H1 (cell line): ENCODE measurements at regions not wholly inside any gene's neighbourhood (a gene's known extent, or its start where the extent isn't known, plus 50 kb on each side); places are given as distances from the start of the nearest gene placed in this dataset.
A peak's percentile ranks its signal among the peaks of the same experiment; 100 is the strongest.

Experiments
- CTCF ChIA-PET: fragments of 300-600 bp; sonication (Branson Sonifier 250); formaldehyde crosslinking; loops from one replicate; lab custom pipeline; 2021; ENCODE audit not compliant: partially characterized antibody; lab: Charles Lee
- POLR2A ChIA-PET: fragments of 300-600 bp; sonication (Branson Sonifier 250); formaldehyde crosslinking; loops from one replicate; lab custom pipeline; 2021; ENCODE audit warnings: inconsistent platforms; ENCODE audit not compliant: partially characterized antibody; lab: Charles Lee
- DNase-seq, 2 experiments: peaks; one replicate each; pipeline versions ENCODE4 v3.0.0 to v3.0.0-alpha.2; 2010 to 2022; ENCODE audit warnings: low spot score in 2 of 2, low read depth in 1 of 2, mixed read lengths in 1 of 2
- FAIRE-seq: peaks from 2 replicates; lab custom pipeline; 2011; peaks lifted over from hg19 to GRCh38; lab: Jason Lieb, UNC
- H2AFZ ChIP-seq: 2 replicates; pipeline ENCODE4 v1.8.1; 2012; ENCODE audit warnings: low read length, inconsistent platforms
- H2AK5ac ChIP-seq: 2 replicates; pipeline ENCODE4 v1.6.1; 2013; ENCODE audit warnings: low read depth, low read length
- H2BK120ac ChIP-seq: replicated peaks from 2 replicates; pipeline ENCODE3; 2013; ENCODE audit warnings: low read depth, low read length, inconsistent platforms
- H2BK12ac ChIP-seq: 2 replicates; pipeline ENCODE4 v1.6.1; 2013; ENCODE audit warnings: low read depth, low read length
- H2BK15ac ChIP-seq: 2 replicates; pipeline ENCODE4 v1.6.1; 2013; ENCODE audit warnings: low read length
- H2BK20ac ChIP-seq: 2 replicates; pipeline ENCODE4 v1.6.1; 2013; ENCODE audit warnings: low read length
- H2BK5ac ChIP-seq: 2 replicates; pipeline ENCODE4 v1.6.1; 2013; ENCODE audit warnings: low read depth, low read length
- H3K14ac ChIP-seq: 2 replicates; pipeline ENCODE4 v1.6.1; 2013; ENCODE audit warnings: inconsistent platforms; ENCODE audit not compliant: insufficient read length
- H3K18ac ChIP-seq: 2 replicates; pipeline ENCODE4 v1.6.1; 2013; ENCODE audit warnings: low read length; ENCODE audit errors: extremely low read depth
- H3K23ac ChIP-seq: 2 replicates; pipeline ENCODE4 v1.6.1; 2013; ENCODE audit warnings: inconsistent platforms; ENCODE audit not compliant: insufficient read length
- H3K23me2 ChIP-seq: 2 replicates; pipeline ENCODE4 v1.6.1; 2013; ENCODE audit warnings: low read depth, low read length
- H3K27ac ChIP-seq: 2 replicates; pipeline ENCODE4 v1.6.1; 2011; ENCODE audit warnings: low read depth, low read length, inconsistent platforms
- H3K27me3 ChIP-seq, 4 experiments: replicated peaks in 1 of 4; 1 replicate in 1 of 4; 2 replicates in 3 of 4; pipeline versions ENCODE4 v1.6.1 to v1.8.1; 2011 to 2013; ENCODE audit warnings: low read length in 3 of 4, mild to moderate bottlenecking in 3 of 4, inconsistent platforms in 2 of 4, mixed read lengths in 2 of 4, moderate library complexity in 1 of 4; ENCODE audit not compliant: control insufficient read depth in 3 of 4, insufficient read depth in 3 of 4; ENCODE audit errors: extremely low read depth in 1 of 4
- H3K36me3 ChIP-seq, 4 experiments: 2 replicates each; pipeline versions ENCODE4 v1.6.1 to v1.8.1; 2011 to 2013; ENCODE audit warnings: mild to moderate bottlenecking in 4 of 4, low read length in 3 of 4, moderate library complexity in 2 of 4, control low read depth in 1 of 4, inconsistent platforms in 1 of 4; ENCODE audit not compliant: insufficient read depth in 4 of 4, control insufficient read depth in 2 of 4
- H3K4ac ChIP-seq: replicated peaks from 2 replicates; pipeline ENCODE3; 2013; ENCODE audit warnings: low read length, low read depth, mixed read lengths, inconsistent platforms; ENCODE audit not compliant: insufficient read length
- H3K4me1 ChIP-seq, 4 experiments: replicated peaks in 1 of 4; 1 replicate in 1 of 4; 2 replicates in 3 of 4; pipeline versions ENCODE4 v1.6.1 to v1.8.1; 2011 to 2013; ENCODE audit warnings: low read length in 3 of 4, inconsistent platforms in 2 of 4, mixed read lengths in 1 of 4; ENCODE audit not compliant: insufficient read depth in 4 of 4, control insufficient read depth in 3 of 4
- H3K4me2 ChIP-seq, 2 experiments: 2 replicates each; pipeline versions ENCODE4 v1.6.1 to v1.8.1; 2011 to 2013; ENCODE audit warnings: low read depth in 2 of 2, low read length in 2 of 2, control low read depth in 1 of 2, inconsistent platforms in 1 of 2, mild to moderate bottlenecking in 1 of 2; ENCODE audit not compliant: insufficient read depth in 1 of 2
- H3K4me3 ChIP-seq, 4 experiments: fragments of 200-600, 300-600 bp in 1 of 4; sonication (generic), shearing (Covaris generic), sonication (Bioruptor Twin) in 1 of 4; 2 replicates each; pipeline versions ENCODE4 v1.5.1 to v1.8.1; 2011 to 2016; ENCODE audit warnings: low read length in 4 of 4, low read depth in 3 of 4, control low read depth in 2 of 4, inconsistent platforms in 2 of 4, mild to moderate bottlenecking in 2 of 4, mixed read lengths in 1 of 4, moderate library complexity in 1 of 4; ENCODE audit not compliant: insufficient read depth in 2 of 4; ENCODE audit errors: extremely low read depth in 1 of 4
- H3K56ac ChIP-seq: replicated peaks from 2 replicates; pipeline ENCODE3; 2013; ENCODE audit warnings: low read depth, mild to moderate bottlenecking, mixed read lengths, low read length, inconsistent platforms; ENCODE audit not compliant: insufficient read length
- H3K79me1 ChIP-seq: 2 replicates; pipeline ENCODE4 v1.6.1; 2013; ENCODE audit warnings: low read depth, low read length, control low read depth
- H3K79me2 ChIP-seq, 2 experiments: 2 replicates each; pipeline versions ENCODE4 v1.6.1 to v1.8.1; 2012 to 2013; ENCODE audit warnings: low read length in 2 of 2, mild to moderate bottlenecking in 2 of 2, inconsistent platforms in 1 of 2; ENCODE audit not compliant: insufficient read depth in 2 of 2, control insufficient read depth in 1 of 2
- H3K9ac ChIP-seq, 4 experiments: replicated peaks in 1 of 4; 1 replicate in 1 of 4; 2 replicates in 3 of 4; pipeline versions ENCODE4 v1.6.1 to v1.8.1; 2011 to 2013; ENCODE audit warnings: low read depth in 3 of 4, low read length in 3 of 4, control low read depth in 2 of 4, mild to moderate bottlenecking in 2 of 4, moderate library complexity in 2 of 4, inconsistent platforms in 1 of 4; ENCODE audit errors: extremely low read depth in 1 of 4
- H3K9me3 ChIP-seq, 2 experiments: 2 replicates each; pipeline versions ENCODE4 v1.6.1 to v1.8.1; 2012 to 2013; ENCODE audit warnings: mild to moderate bottlenecking in 2 of 2, moderate library complexity in 2 of 2, control low read depth in 1 of 2, inconsistent platforms in 1 of 2, low read depth in 1 of 2, low read length in 1 of 2, mixed read lengths in 1 of 2; ENCODE audit not compliant: insufficient read depth in 2 of 2
- H4K20me1 ChIP-seq, 2 experiments: replicated peaks in 1 of 2; 2 replicates each; pipeline versions ENCODE3 to v1.8.1; 2011 to 2013; ENCODE audit warnings: inconsistent platforms in 2 of 2, low read length in 2 of 2, mild to moderate bottlenecking in 1 of 2; ENCODE audit not compliant: insufficient read depth in 2 of 2, control insufficient read depth in 1 of 2
- H4K5ac ChIP-seq: 2 replicates; pipeline ENCODE4 v1.6.1; 2013; ENCODE audit warnings: low read length, low read depth, mixed read lengths, inconsistent platforms; ENCODE audit not compliant: insufficient read length
- H4K8ac ChIP-seq: 2 replicates; pipeline ENCODE4 v1.8.0; 2013; ENCODE audit warnings: mild to moderate bottlenecking, moderate library complexity, low read length, inconsistent platforms; ENCODE audit not compliant: insufficient read depth; ENCODE audit errors: extremely low read depth
- H4K91ac ChIP-seq: replicated peaks from 2 replicates; pipeline ENCODE3; 2013; ENCODE audit warnings: low read length, mixed read lengths, inconsistent platforms; ENCODE audit not compliant: insufficient read length
- CHD2 ChIP-seq: IDR thresholded peaks from 2 replicates; pipeline ENCODE4 v1.6.1; 2012; ENCODE audit warnings: low read length, improper control_type of control experiment
- CTBP2 ChIP-seq: IDR thresholded peaks from 2 replicates; pipeline ENCODE4 v1.7.0; 2011; ENCODE audit warnings: borderline replicate concordance, mild to moderate bottlenecking, moderate library complexity, mixed read lengths, low read length; ENCODE audit not compliant: insufficient read depth, insufficient read length
- RXRA ChIP-seq: IDR thresholded peaks from 2 replicates; pipeline ENCODE4 v1.6.1; 2011; ENCODE audit warnings: low read depth, mild to moderate bottlenecking, low read length, moderate library complexity; ENCODE audit not compliant: insufficient read depth
- SP1 ChIP-seq: IDR thresholded peaks from 2 replicates; pipeline ENCODE4 v1.6.1; 2011; ENCODE audit warnings: low read depth, low read length
- WGBS, 2 experiments: shearing (Covaris generic) in 1 of 2; methylation state at CpG; one replicate each; pipeline versions ENCODE4 v1.1.6 to v1.1.7; 2013 to 2015; ENCODE audit warnings: low lambda C conversion rate in 2 of 2, mixed read lengths in 2 of 2, inconsistent platforms in 1 of 2, low coverage in 1 of 2, missing lambda C conversion rate in 1 of 2; ENCODE audit not compliant: insufficient replicate concordance in 2 of 2, insufficient coverage in 1 of 2, insufficient read length in 1 of 2; ENCODE audit errors: extremely low coverage in 1 of 2, missing lambda C conversion rate in 1 of 2; 5-methylcytosine and 5-hydroxymethylcytosine counted together
- TF ChIP-seq, protein P1 (sequence below), 3 experiments: IDR thresholded peaks; 1 replicate in 2 of 3; 2 replicates in 1 of 3; pipeline versions ENCODE4 v1.5.1 to v1.6.1; 2011; ENCODE audit warnings: low read length in 3 of 3, mild to moderate bottlenecking in 3 of 3, inconsistent platforms in 2 of 3, low read depth in 1 of 3, moderate library complexity in 1 of 3; ENCODE audit not compliant: insufficient read depth in 1 of 3; ENCODE audit errors: control extremely low read depth in 1 of 3

DNA sequence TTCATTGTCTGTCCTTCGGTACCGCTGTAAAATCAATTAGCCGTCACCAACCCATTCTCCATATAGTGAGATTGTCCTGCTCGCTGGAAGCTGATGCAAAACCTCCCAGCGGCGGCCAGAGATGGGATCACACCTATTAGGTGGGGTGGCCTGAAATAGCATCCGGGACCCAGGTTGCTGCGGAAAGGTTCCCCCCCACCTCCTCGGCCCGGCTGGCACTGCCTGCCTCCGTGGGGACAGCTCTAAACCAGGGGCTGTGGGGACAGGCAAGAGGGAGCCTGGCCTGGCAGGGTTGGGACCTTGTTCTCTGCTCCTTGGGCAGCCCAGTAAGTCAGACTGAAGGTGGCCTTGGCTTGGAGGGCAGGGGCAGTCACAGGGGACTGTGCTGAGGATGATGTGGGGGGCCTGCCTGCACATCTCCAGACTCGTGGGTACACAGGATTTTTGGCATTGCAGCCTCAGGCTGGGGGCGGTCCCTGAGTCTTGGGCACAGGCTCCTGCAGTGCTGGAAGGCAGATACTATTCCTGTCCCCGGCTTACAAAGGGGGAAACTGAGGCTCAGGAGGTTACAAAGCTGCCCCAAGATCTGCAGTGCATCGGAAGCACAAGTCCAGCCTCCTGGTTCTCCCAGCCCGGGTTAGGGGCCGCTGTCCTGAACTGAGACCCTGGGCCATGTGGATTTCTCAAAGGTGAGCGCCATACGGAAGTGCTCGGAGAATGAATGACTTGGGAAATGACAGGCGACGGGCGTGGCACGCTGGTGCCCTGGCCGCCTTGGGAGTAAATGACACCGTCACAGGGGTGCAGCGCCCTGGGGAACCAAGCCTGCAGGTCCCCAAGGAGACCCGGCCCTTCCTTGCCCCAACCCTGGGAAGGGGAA, 65.6 kb downstream of the UNCX start:
- ChIA-PET POLR2A (no interaction called here), CTCF (interaction anchor here (0.7 to 2.0 kb wide), 6 partner anchors 13 to 389 kb away, joined by 3 to 6 read pairs (median 4); no protein-coding TSS in a partner anchor)
- no peaks in the 10 kb centered on the region for H3K9me3 ChIP-seq
- no peak overlapping the region for H3K4me2 ChIP-seq
- no peak overlapping the region for H2BK12ac ChIP-seq
- 90% methylated on average over 28 of the region's 28 CpGs; no CpG with 5 or more reads in 1 of the 2 experiments for WGBS, 2 experiments
- H3K4me1 ChIP-seq: no peaks in the 10 kb centered on the region; a peak in 1 of 7 replicates
- H2AK5ac ChIP-seq: no peak overlapping the region
- FAIRE-seq: no peak
- peaks cover 7% of the 10 kb centered on the region; the same call in 1 of the 2 replicates for H3K23me2 ChIP-seq
- H4K5ac ChIP-seq: no peak overlapping the region
- H3K36me3 ChIP-seq: no peaks in the 10 kb centered on the region
- no peak overlapping the region for H2BK20ac ChIP-seq
- H3K4me3 ChIP-seq: no peak overlapping the region
- H3K4ac ChIP-seq: no peak overlapping the region
- no peaks in the 10 kb centered on the region for H3K79me1 ChIP-seq
- H4K91ac ChIP-seq: no peak overlapping the region
- H3K9ac ChIP-seq: no peak overlapping the region
- H4K20me1 ChIP-seq: no peaks in the 10 kb centered on the region
- H2AFZ ChIP-seq: no peak overlapping the region
- H3K79me2 ChIP-seq: no peaks in the 10 kb centered on the region
- no peak overlapping the region for H2BK120ac ChIP-seq
- peak overlapping the region; percentile 28; the same call in 1 of the 2 replicates for H4K8ac ChIP-seq
- no peak overlapping the region for H3K23ac ChIP-seq
- no peak overlapping the region for H3K27ac ChIP-seq
- no peak overlapping the region for H3K56ac ChIP-seq
- H3K27me3 ChIP-seq: no peaks in the 10 kb centered on the region
- H3K18ac ChIP-seq: no peak overlapping the region
- H2BK5ac ChIP-seq: no peak overlapping the region
- H3K14ac ChIP-seq: no peak overlapping the region
- no peak for DNase-seq
- no peak overlapping the region for H2BK15ac ChIP-seq
- no peak for TF ChIP-seq RXRA
- TF ChIP-seq SP1: no peak
- TF ChIP-seq, protein P1, sequence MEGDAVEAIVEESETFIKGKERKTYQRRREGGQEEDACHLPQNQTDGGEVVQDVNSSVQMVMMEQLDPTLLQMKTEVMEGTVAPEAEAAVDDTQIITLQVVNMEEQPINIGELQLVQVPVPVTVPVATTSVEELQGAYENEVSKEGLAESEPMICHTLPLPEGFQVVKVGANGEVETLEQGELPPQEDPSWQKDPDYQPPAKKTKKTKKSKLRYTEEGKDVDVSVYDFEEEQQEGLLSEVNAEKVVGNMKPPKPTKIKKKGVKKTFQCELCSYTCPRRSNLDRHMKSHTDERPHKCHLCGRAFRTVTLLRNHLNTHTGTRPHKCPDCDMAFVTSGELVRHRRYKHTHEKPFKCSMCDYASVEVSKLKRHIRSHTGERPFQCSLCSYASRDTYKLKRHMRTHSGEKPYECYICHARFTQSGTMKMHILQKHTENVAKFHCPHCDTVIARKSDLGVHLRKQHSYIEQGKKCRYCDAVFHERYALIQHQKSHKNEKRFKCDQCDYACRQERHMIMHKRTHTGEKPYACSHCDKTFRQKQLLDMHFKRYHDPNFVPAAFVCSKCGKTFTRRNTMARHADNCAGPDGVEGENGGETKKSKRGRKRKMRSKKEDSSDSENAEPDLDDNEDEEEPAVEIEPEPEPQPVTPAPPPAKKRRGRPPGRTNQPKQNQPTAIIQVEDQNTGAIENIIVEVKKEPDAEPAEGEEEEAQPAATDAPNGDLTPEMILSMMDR (IDR thresholded peaks at IDR 0.05; ENCODE audit: control extremely low read depth in 1 of 3, insufficient read depth in 1 of 3, low read depth in 1 of 3, low read length in 3 of 3): no peak
- TF ChIP-seq CTBP2: no peak
- no peak for TF ChIP-seq CHD2
